WTC11 (cell line): ENCODE measurements at regions not wholly inside any gene's neighbourhood (a gene's known extent, or its start where the extent isn't known, plus 50 kb on each side); places are given as distances from the start of the nearest gene placed in this dataset.

Experiments
- ATAC-seq: fragments of 200-7000 bp; cut with Tn5 transposase; 2 replicates; pipeline ENCODE4 v1.10.0; 2021; ENCODE audit warnings: mild to moderate bottlenecking, moderate library complexity
- CTCF ChIA-PET: fragments of 300-600 bp; sonication (Branson Sonifier 250); formaldehyde crosslinking; loops from one replicate; lab custom pipeline; 2021; ENCODE audit warnings: antibody characterized with exemption; lab: Charles Lee
- POLR2A ChIA-PET: fragments of 350-600 bp; sonication (Branson Sonifier 250); formaldehyde crosslinking; loops from one replicate; lab custom pipeline; 2021; ENCODE audit warnings: antibody characterized with exemption; lab: Charles Lee
- DNase-seq: peaks from one replicate; pipeline ENCODE4 v3.0.0; 2021; ENCODE audit warnings: low spot score
- H3K27ac Mint-ChIP-seq: 2 replicates; pipeline ENCODE4 v1.8.0; 2021; ENCODE audit warnings: mixed read lengths
- H3K27me3 Mint-ChIP-seq: 2 replicates; pipeline ENCODE4 v1.8.0; 2021; ENCODE audit warnings: low read depth, mild to moderate bottlenecking, moderate library complexity, mixed read lengths
- H3K36me3 Mint-ChIP-seq: 2 replicates; pipeline ENCODE4 v1.8.0; 2021; ENCODE audit warnings: mixed read lengths
- H3K4me1 Mint-ChIP-seq: 2 replicates; pipeline ENCODE4 v1.8.0; 2022; ENCODE audit warnings: mixed read lengths
- H3K4me3 Mint-ChIP-seq: 2 replicates; pipeline ENCODE4 v1.8.0; 2021; ENCODE audit warnings: mild to moderate bottlenecking, moderate library complexity, mixed read lengths
- H3K9me3 Mint-ChIP-seq: 2 replicates; pipeline ENCODE4 v1.8.0; 2021; ENCODE audit warnings: mixed read lengths
- E2F1 ChIP-seq: sonication (generic); formaldehyde crosslinking; IDR thresholded peaks from 2 replicates; pipeline ENCODE4 v1.8.0; 2022; ENCODE audit warnings: mild to moderate bottlenecking, missing genetic modification reagents
- ERG ChIP-seq: fragments of 250-450 bp; sonication (Bioruptor Pico); IDR thresholded peaks from 2 replicates; pipeline ENCODE4 v1.8.0; 2021; ENCODE audit warnings: mild to moderate bottlenecking
- FOXJ3 ChIP-seq: sonication (generic); formaldehyde crosslinking; IDR thresholded peaks from 2 replicates; pipeline ENCODE4 v1.9.0; 2021; ENCODE audit warnings: missing genetic modification reagents, mild to moderate bottlenecking, borderline replicate concordance
- FOXP4 ChIP-seq: sonication (generic); formaldehyde crosslinking; IDR thresholded peaks from 2 replicates; pipeline ENCODE4 v1.8.0; 2022; ENCODE audit warnings: mild to moderate bottlenecking, missing genetic modification reagents
- JUN ChIP-seq: sonication (generic); formaldehyde crosslinking; IDR thresholded peaks from 2 replicates; pipeline ENCODE4 v1.8.0; 2023; ENCODE audit warnings: mild to moderate bottlenecking, missing genetic modification reagents
- MLX ChIP-seq: sonication (generic); formaldehyde crosslinking; IDR thresholded peaks from 2 replicates; pipeline ENCODE4 v1.8.1; 2023; ENCODE audit warnings: mild to moderate bottlenecking, missing genetic modification reagents, moderate library complexity
- PRDM15 ChIP-seq: sonication (generic); formaldehyde crosslinking; IDR thresholded peaks from 2 replicates; pipeline ENCODE4 v1.8.0; 2022; ENCODE audit warnings: missing genetic modification reagents
- SOX15 ChIP-seq: fragments of 250-450 bp; sonication (Bioruptor Pico); IDR thresholded peaks from 2 replicates; pipeline ENCODE4 v1.9.0; 2021; ENCODE audit warnings: mild to moderate bottlenecking
- STAT6 ChIP-seq: sonication (generic); formaldehyde crosslinking; conservative IDR thresholded peaks from 2 replicates; pipeline ENCODE4 v1.8.1; 2023; ENCODE audit warnings: mild to moderate bottlenecking, low read depth, missing genetic modification reagents, moderate library complexity
- TCF7 ChIP-seq: sonication (generic); formaldehyde crosslinking; IDR thresholded peaks from 2 replicates; pipeline ENCODE4 v1.8.0; 2022; ENCODE audit warnings: mild to moderate bottlenecking, low read depth, missing genetic modification reagents, moderate library complexity
- TP53 ChIP-seq: sonication (generic); formaldehyde crosslinking; IDR thresholded peaks from 2 replicates; pipeline ENCODE4 v1.8.1; 2023; ENCODE audit warnings: mild to moderate bottlenecking, missing genetic modification reagents
- USF2 ChIP-seq: sonication (generic); formaldehyde crosslinking; IDR thresholded peaks from 2 replicates; pipeline ENCODE4 v1.8.1; 2023; ENCODE audit warnings: mild to moderate bottlenecking, missing genetic modification reagents, moderate library complexity
- ZNF423 ChIP-seq: fragments of 250-450 bp; sonication (Bioruptor Pico); IDR thresholded peaks from 2 replicates; pipeline ENCODE4 v2.1.2; 2022; ENCODE audit warnings: mild to moderate bottlenecking, moderate library complexity

- TF ChIP-seq FOXP4 (CRISPR knock-in tag) (no peak), SOX15 (CRISPR knock-in tag) (no peak), MLX (CRISPR knock-in tag) (no peak), TCF7 (CRISPR knock-in tag) (no peak)
These were observed 252.2 kb downstream of the ELAVL2 start (continued) for GRCh38 chr9:23573800-23574199.

GRCh38 chr9:23577611-23578010, 248.4 kb downstream of the ELAVL2 start:
- TF ChIP-seq TP53 (no peak), ZNF423 (CRISPR knock-in tag) (no peak), FOXJ3 (CRISPR knock-in tag) (no peak), E2F1 (no peak), USF2 (CRISPR knock-in tag) (no peak), ERG (CRISPR knock-in tag) (no peak), STAT6 (CRISPR knock-in tag) (no peak), JUN (CRISPR knock-in tag) (no peak), PRDM15 (CRISPR knock-in tag) (no peak)
- POLR2A ChIA-PET: no interaction called here
- ATAC-seq (no peak), DNase-seq (no peak)
- Mint-ChIP-seq H3K36me3 (no peaks in the 10 kb centered on the region), H3K4me1 (peaks cover 11% of the 10 kb centered on the region), H3K4me3 (no peak overlapping the region), H3K27ac (no peak overlapping the region), H3K27me3 (no peaks in the 10 kb centered on the region; the same call in 1 of the 2 replicates), H3K9me3 (no peaks in the 10 kb centered on the region)
- CTCF ChIA-PET: no interaction called here
